Thymus (tissue), 11 donors: ENCODE measurements at regions not wholly inside any gene's neighbourhood (a gene's known extent, or its start where the extent isn't known, plus 50 kb on each side); places are given as distances from the start of the nearest gene placed in this dataset.

ENCODE experiments used
- DNase-seq, 9 donors: peaks; one replicate each; pipeline ENCODE4 v3.0.0-alpha.2; 2013; ENCODE audit warnings: low spot score in 9 of 9, low read depth in 6 of 9, missing footprints in 1 of 9
- H3K27ac ChIP-seq, 2 donors: one replicate each; pipeline ENCODE4 v1.5.1; 2013; ENCODE audit warnings: control low read depth in 1 of 2, low read depth in 1 of 2, low read length in 1 of 2, mild to moderate bottlenecking in 1 of 2, moderate library complexity in 1 of 2
- H3K27me3 ChIP-seq, 2 donors: one replicate each; pipeline ENCODE4 v1.5.1; 2013; ENCODE audit warnings: low read length in 1 of 2; ENCODE audit not compliant: control insufficient read depth in 2 of 2, insufficient read depth in 1 of 2
- H3K36me3 ChIP-seq, 2 donors: one replicate each; pipeline ENCODE4 v1.5.1; 2013; ENCODE audit warnings: low read length in 1 of 2, mild to moderate bottlenecking in 1 of 2, moderate library complexity in 1 of 2; ENCODE audit not compliant: control insufficient read depth in 2 of 2, insufficient read depth in 2 of 2
- H3K4me1 ChIP-seq, 2 donors: one replicate each; pipeline ENCODE4 v1.5.1; 2013; ENCODE audit warnings: low read length in 2 of 2; ENCODE audit not compliant: control insufficient read depth in 2 of 2, insufficient read depth in 2 of 2
- H3K4me3 ChIP-seq, 2 donors: one replicate each; pipeline ENCODE4 v1.5.1; 2013; ENCODE audit warnings: low read length in 2 of 2, control low read depth in 1 of 2, mild to moderate bottlenecking in 1 of 2
- H3K9me3 ChIP-seq, 2 donors: one replicate each; pipeline ENCODE4 v1.5.1; 2013; ENCODE audit warnings: low read length in 1 of 2, mild to moderate bottlenecking in 1 of 2; ENCODE audit not compliant: control insufficient read depth in 2 of 2, insufficient read depth in 1 of 2
- WGBS: extraction: QIAGEN DNeasy Blood & Tissue Kit; methylation state at CpG from one replicate; pipeline ENCODE4 v1.1.7; 2013; 5-methylcytosine and 5-hydroxymethylcytosine counted together
- donor health status: healthy.

DNA sequence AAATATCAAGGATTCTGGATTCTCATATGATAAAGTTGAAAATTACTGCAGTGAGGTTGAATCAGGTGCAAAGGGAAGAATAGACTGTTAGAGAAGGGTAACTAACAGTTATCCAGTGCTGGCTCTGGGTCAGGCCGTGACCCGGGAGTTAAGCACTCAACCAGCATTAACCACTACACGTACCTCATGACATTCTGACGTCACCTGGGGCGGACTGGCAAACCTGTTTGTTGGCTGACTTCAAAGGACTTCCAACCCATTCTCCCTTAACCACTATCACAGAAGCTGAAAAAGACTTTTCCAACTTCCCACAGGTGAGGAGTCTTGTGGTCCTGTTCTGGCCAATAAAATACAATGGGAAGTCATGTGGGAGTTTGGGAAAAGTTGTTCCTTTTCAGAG, 268.9 kb downstream of the ENC1 start:
- WGBS, result 95% methylated on average over 5 of the region's 5 CpGs
- H3K27ac ChIP-seq, result no peak overlapping the region
- DNase-seq, result no peak
- H3K36me3 ChIP-seq, result no peaks in the 10 kb centered on the region
- no peaks in the 10 kb centered on the region for H3K4me1 ChIP-seq
- no peaks in the 10 kb centered on the region for H3K27me3 ChIP-seq
- no peak overlapping the region for H3K4me3 ChIP-seq
- H3K9me3 ChIP-seq, result no peaks in the 10 kb centered on the region

- no peaks in the 10 kb centered on the region for H3K36me3 ChIP-seq
- no peak overlapping the region for H3K4me3 ChIP-seq
- no peaks in the 10 kb centered on the region for H3K9me3 ChIP-seq
- no peak for DNase-seq
- no peak overlapping the region for H3K27ac ChIP-seq
- 82% methylated on average over 7 of the region's 7 CpGs for WGBS
- H3K27me3 ChIP-seq, result no peaks in the 10 kb centered on the region
- H3K4me1 ChIP-seq, result no peaks in the 10 kb centered on the region
Observed at GRCh38 chr5:74370168-74370567, 270.4 kb downstream of the ENC1 start.

- DNase-seq, result no peak
Observed at GRCh38 chr5:74369173-74369572, 271.4 kb downstream of the ENC1 start.

DNA sequence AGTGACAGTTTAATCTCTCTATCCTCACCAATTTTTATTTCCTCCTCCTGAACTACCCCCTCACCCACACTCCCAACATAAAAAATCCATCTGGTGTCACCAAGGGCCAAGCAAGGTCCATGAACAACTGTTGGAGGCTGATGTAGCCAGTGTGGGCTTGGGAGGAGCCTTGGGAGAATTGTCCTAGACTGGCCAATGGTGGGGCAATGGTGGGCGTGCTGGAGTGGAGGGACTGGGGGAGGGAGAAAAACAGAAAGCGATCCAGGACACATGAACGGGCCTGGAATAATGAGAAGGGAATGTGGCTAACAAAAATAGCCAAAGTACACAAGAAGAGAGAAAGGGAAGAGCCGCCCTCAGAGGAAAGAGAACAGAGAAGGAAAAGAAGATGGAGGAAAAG, 272.6 kb downstream of the ENC1 start:
- no peak for DNase-seq
- H3K27ac ChIP-seq, result no peak overlapping the region
- H3K9me3 ChIP-seq, result no peaks in the 10 kb centered on the region
- no peaks in the 10 kb centered on the region for H3K27me3 ChIP-seq
- H3K4me3 ChIP-seq, result no peak overlapping the region
- no peaks in the 10 kb centered on the region for H3K4me1 ChIP-seq
- WGBS, result 96% methylated on average over 4 of the region's 4 CpGs
- H3K36me3 ChIP-seq, result no peaks in the 10 kb centered on the region

More at GRCh38 chr5:74369173-74369572, 271.4 kb downstream of the ENC1 start:
- Histone ChIP-seq H3K27me3 (no peaks in the 10 kb centered on the region), H3K4me3 (no peak overlapping the region), H3K9me3 (no peaks in the 10 kb centered on the region), H3K36me3 (no peaks in the 10 kb centered on the region), H3K4me1 (no peaks in the 10 kb centered on the region), H3K27ac (no peak overlapping the region)
- WGBS, result 97% methylated on average over 6 of the region's 6 CpGs

DNA sequence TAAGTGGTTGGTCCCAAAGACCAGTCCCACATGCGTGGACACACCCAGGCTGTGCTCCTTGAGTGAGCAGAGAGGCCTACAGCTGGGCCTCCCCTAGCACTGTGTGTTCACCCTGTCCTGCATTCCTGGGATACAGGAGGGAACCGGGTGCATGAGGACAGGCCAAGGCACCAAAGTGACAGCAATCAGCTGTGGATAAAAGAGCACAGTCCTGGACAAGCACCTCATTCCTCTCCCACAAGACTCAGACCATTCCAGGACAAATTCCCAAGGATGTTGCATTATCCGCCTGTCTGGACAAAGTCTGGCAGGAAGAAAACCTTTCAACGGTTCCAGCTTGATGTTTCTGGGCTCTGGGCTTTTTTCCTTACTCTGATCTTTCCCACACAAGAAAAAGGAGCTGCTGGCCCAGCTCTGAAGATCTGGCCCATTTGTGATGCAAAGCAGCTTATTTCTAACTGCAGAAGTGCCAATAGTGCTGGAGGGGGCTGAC, 273.2 kb downstream of the ENC1 start:
- Histone ChIP-seq H3K9me3 (no peaks in the 10 kb centered on the region), H3K4me1 (no peaks in the 10 kb centered on the region), H3K27me3 (no peaks in the 10 kb centered on the region), H3K27ac (no peak overlapping the region), H3K4me3 (no peak overlapping the region), H3K36me3 (no peaks in the 10 kb centered on the region)
- no peak for DNase-seq
- WGBS, result 85% methylated on average over 4 of the region's 4 CpGs

GRCh38 chr5:74365723-74366122, 274.8 kb downstream of the ENC1 start:
- 98% methylated on average over 1 of the region's 1 CpG for WGBS
- Histone ChIP-seq H3K27me3 (no peaks in the 10 kb centered on the region), H3K4me3 (no peak overlapping the region), H3K27ac (no peak overlapping the region), H3K4me1 (no peaks in the 10 kb centered on the region), H3K9me3 (no peaks in the 10 kb centered on the region), H3K36me3 (no peaks in the 10 kb centered on the region)
- DNase-seq, result no peak

DNA sequence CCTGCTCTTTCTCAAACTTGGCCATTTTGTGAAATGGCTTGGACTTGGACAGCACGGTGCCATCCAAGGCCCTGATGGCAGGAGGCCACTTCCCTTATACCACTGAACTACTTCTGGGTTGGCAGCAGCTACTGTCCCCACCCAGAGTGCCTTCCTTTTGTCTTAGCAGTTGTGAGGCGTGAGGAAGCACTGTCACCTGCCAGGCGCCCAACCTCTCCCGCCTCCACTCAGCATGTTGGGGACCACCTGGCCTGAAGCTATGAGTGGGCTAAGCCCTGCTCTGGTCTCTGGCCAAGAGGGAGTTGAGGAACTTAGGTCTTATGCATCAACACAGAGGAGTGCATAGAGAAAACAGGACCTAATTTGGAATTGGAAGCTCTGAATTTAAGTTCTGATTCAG, 276.0 kb downstream of the ENC1 start:
- 95% methylated on average over 4 of the region's 4 CpGs for WGBS
- Histone ChIP-seq H3K4me3 (no peak overlapping the region), H3K27me3 (no peaks in the 10 kb centered on the region), H3K36me3 (no peaks in the 10 kb centered on the region), H3K27ac (no peak overlapping the region), H3K4me1 (no peaks in the 10 kb centered on the region), H3K9me3 (no peaks in the 10 kb centered on the region)
- no peak for DNase-seq

GRCh38 chr5:74363603-74364205, 276.8 kb downstream of the ENC1 start:
- H3K27ac ChIP-seq, result no peak overlapping the region
- no peak overlapping the region for H3K4me3 ChIP-seq
- 96% methylated on average over 7 of the region's 7 CpGs for WGBS
- no peaks in the 10 kb centered on the region for H3K27me3 ChIP-seq
- H3K9me3 ChIP-seq, result no peaks in the 10 kb centered on the region
- no peak for DNase-seq
- no peaks in the 10 kb centered on the region for H3K4me1 ChIP-seq
- H3K36me3 ChIP-seq, result no peaks in the 10 kb centered on the region

DNA sequence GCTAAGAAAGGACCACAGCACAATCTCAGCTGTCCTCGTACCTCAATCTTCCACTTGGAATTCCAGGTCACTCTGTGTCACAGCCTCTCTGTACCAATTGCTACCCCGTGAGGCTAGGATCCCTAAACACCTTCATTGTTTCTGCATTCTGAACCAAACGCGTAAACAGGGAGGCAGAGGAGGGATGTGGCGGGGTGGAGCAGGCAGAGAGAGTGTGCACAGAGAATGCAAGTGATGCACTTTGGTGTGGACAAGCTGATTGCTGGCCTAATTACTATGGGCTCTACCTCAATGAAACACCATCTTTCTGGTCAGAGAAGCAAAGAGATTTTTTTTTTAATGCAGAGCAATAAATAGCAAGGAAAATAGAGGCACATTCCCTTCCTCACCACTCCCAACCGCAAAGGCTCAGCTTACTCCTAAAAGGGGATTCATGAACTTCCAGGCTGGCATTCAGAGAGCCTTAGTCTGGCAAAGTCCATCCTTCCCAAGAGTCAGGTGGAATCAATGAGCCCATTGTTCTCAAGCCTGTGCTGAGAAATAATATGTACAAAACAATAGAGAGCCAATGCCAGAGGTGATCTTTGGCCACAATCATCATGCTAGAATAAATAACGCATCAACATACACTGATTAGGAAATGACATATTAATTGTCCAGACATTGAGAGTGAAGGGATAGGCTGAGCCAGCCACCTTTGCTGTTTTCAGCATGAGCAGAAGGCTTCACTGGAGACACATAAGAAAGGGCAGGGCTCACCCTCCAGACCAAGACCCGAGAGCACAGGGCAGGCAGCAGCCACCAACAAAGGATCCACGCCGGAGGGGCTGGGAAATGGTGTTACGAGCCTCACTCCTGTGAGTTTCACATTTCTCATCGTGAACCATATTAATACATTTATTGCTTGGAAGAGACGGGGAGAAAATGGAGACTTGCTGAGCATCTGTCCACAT, 278.8 kb downstream of the ENC1 start:
- no peaks in the 10 kb centered on the region for H3K9me3 ChIP-seq
- H3K4me1 ChIP-seq, result no peaks in the 10 kb centered on the region
- 89% methylated on average over 13 of the region's 13 CpGs for WGBS
- H3K36me3 ChIP-seq, result no peaks in the 10 kb centered on the region
- DNase-seq, result no peak
- H3K27ac ChIP-seq, result no peak overlapping the region
- H3K4me3 ChIP-seq, result no peak overlapping the region
- no peaks in the 10 kb centered on the region for H3K27me3 ChIP-seq
